ENCODE measurements at regions not wholly inside any gene's neighbourhood (a gene's known extent, or its start where the extent isn't known, plus 50 kb on each side); places are given as distances from the start of the nearest gene placed in this dataset.

- Histone ChIP-seq H3K36me3 (ENCODE audit: control insufficient read depth in 2 of 2, extremely low read depth in 1 of 2, insufficient read depth in 2 of 2, low read length in 2 of 2) (no peaks in the 10 kb centered on the region), H2AFZ (ENCODE audit: control insufficient read depth, low read length) (no peak overlapping the region), H3K79me2 (ENCODE audit: control insufficient read depth, insufficient read depth, low read length) (no peaks in the 10 kb centered on the region), H3K9me3 (ENCODE audit: control insufficient read depth, low read depth, low read length) (no peaks in the 10 kb centered on the region), H3K4me1 (ENCODE audit: control insufficient read depth, extremely low read depth, insufficient read depth, low read length) (no peaks in the 10 kb centered on the region), H3K27ac (ENCODE audit: control insufficient read depth, insufficient read depth, low read length) (no peak overlapping the region), H3K4me2 (ENCODE audit: control insufficient read depth, extremely low read depth, insufficient read depth, low read depth, low read length) (no peak overlapping the region), H3K9ac (ENCODE audit: control insufficient read depth, extremely low read depth, insufficient read depth, low read length) (no peak overlapping the region), H3K27me3 (ENCODE audit: control insufficient read depth, extremely low read depth, insufficient read depth, low read length) (no peaks in the 10 kb centered on the region), H4K20me1 (ENCODE audit: control insufficient read depth, extremely low read depth, insufficient read depth, low read length) (no peaks in the 10 kb centered on the region), H3K4me3 (ENCODE audit: control insufficient read depth in 2 of 3, extremely low read depth in 1 of 3, insufficient read depth in 2 of 3, low read depth in 1 of 3, low read length in 3 of 3) (no peak overlapping the region), H3K9me1 (ENCODE audit: control insufficient read depth, extremely low read depth, insufficient read depth, low read length) (no peaks in the 10 kb centered on the region)
- no peak for TF ChIP-seq EZH2 (IDR thresholded peaks at IDR 0.05; ENCODE audit: low read length)
- TF ChIP-seq, protein P1, sequence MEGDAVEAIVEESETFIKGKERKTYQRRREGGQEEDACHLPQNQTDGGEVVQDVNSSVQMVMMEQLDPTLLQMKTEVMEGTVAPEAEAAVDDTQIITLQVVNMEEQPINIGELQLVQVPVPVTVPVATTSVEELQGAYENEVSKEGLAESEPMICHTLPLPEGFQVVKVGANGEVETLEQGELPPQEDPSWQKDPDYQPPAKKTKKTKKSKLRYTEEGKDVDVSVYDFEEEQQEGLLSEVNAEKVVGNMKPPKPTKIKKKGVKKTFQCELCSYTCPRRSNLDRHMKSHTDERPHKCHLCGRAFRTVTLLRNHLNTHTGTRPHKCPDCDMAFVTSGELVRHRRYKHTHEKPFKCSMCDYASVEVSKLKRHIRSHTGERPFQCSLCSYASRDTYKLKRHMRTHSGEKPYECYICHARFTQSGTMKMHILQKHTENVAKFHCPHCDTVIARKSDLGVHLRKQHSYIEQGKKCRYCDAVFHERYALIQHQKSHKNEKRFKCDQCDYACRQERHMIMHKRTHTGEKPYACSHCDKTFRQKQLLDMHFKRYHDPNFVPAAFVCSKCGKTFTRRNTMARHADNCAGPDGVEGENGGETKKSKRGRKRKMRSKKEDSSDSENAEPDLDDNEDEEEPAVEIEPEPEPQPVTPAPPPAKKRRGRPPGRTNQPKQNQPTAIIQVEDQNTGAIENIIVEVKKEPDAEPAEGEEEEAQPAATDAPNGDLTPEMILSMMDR (optimal IDR thresholded peaks at IDR 0.05 in 1 of 3, IDR thresholded peaks at IDR 0.05 in 1 of 3, conservative IDR thresholded peaks at IDR 0.05 in 1 of 3; ENCODE audit: extremely low read depth in 1 of 3, insufficient read depth in 2 of 3, low read length in 3 of 3), result no peak
- dilution Hi-C loops (cut with MboI; ENCODE audit: extremely low pct_ligation_motif_present, low sequenced_read_pairs), result no loop called here
- FAIRE-seq, result no peak
- no peak for DNase-seq (ENCODE audit: low read depth, low spot score)
Observed at GRCh38 chr12:23462546-23462945, 486.9 kb downstream of the SOX5 start.

DNA sequence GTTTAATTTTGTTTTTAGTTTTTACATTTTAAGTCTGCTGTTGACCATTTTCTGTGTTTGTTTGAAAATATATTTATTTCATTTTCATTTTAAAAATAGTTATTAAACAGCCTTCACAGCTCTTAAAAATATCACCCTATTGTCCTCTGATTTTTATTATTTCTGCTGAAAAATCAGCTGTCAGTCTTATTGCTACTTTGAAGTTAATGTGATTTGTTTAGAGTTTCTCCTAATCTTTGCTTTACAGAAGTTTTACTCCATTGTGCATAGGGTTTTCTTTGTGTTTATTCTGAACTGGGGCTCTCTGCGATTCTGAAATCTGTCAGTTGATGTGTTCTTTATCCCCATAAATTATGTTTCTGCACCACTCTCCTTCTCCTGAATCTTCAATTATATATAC, 486.3 kb downstream of the SOX5 start:
- TF ChIP-seq, protein P1 (optimal IDR thresholded peaks at IDR 0.05 in 1 of 3, IDR thresholded peaks at IDR 0.05 in 1 of 3, conservative IDR thresholded peaks at IDR 0.05 in 1 of 3; ENCODE audit: extremely low read depth in 1 of 3, insufficient read depth in 2 of 3, low read length in 3 of 3), result no peak
- TF ChIP-seq EZH2 (IDR thresholded peaks at IDR 0.05; ENCODE audit: low read length), result no peak
- Histone ChIP-seq H3K79me2 (ENCODE audit: control insufficient read depth, insufficient read depth, low read length) (no peaks in the 10 kb centered on the region), H3K27me3 (ENCODE audit: control insufficient read depth, extremely low read depth, insufficient read depth, low read length) (no peaks in the 10 kb centered on the region), H3K9me1 (ENCODE audit: control insufficient read depth, extremely low read depth, insufficient read depth, low read length) (no peaks in the 10 kb centered on the region), H3K9me3 (ENCODE audit: control insufficient read depth, low read depth, low read length) (no peaks in the 10 kb centered on the region), H3K27ac (ENCODE audit: control insufficient read depth, insufficient read depth, low read length) (no peak overlapping the region), H3K36me3 (ENCODE audit: control insufficient read depth in 2 of 2, extremely low read depth in 1 of 2, insufficient read depth in 2 of 2, low read length in 2 of 2) (no peaks in the 10 kb centered on the region), H2AFZ (ENCODE audit: control insufficient read depth, low read length) (no peak overlapping the region), H3K9ac (ENCODE audit: control insufficient read depth, extremely low read depth, insufficient read depth, low read length) (no peak overlapping the region), H3K4me1 (ENCODE audit: control insufficient read depth, extremely low read depth, insufficient read depth, low read length) (no peaks in the 10 kb centered on the region), H3K4me3 (ENCODE audit: control insufficient read depth in 2 of 3, extremely low read depth in 1 of 3, insufficient read depth in 2 of 3, low read depth in 1 of 3, low read length in 3 of 3) (no peak overlapping the region), H3K4me2 (ENCODE audit: control insufficient read depth, extremely low read depth, insufficient read depth, low read depth, low read length) (no peak overlapping the region), H4K20me1 (ENCODE audit: control insufficient read depth, extremely low read depth, insufficient read depth, low read length) (no peaks in the 10 kb centered on the region)
- FAIRE-seq, result no peak
- DNase-seq (ENCODE audit: low read depth, low spot score), result no peak
- dilution Hi-C loops (cut with MboI; ENCODE audit: extremely low pct_ligation_motif_present, low sequenced_read_pairs), result no loop called here

Measured in keratinocyte (primary cell).